ENCODE measurements at regions not wholly inside any gene's neighbourhood (a gene's known extent, or its start where the extent isn't known, plus 50 kb on each side); places are given as distances from the start of the nearest gene placed in this dataset.

GRCh38 chr1:58358346-58358745, 188.2 kb downstream of the OMA1 start:
- Histone ChIP-seq H4K20me1 (ENCODE audit: insufficient read depth) (no peaks in the 10 kb centered on the region; the same call in 1 of the 2 replicates), H3K9me3 (ENCODE audit: control insufficient read depth in 1 of 2, insufficient read depth in 1 of 2, low read depth in 1 of 2, low read length in 2 of 2) (no peaks in the 10 kb centered on the region), H3K36me3 (ENCODE audit: control insufficient read depth in 1 of 2, insufficient read depth in 2 of 2, low read length in 2 of 2) (no peaks in the 10 kb centered on the region), H3K9me2 (ENCODE audit: insufficient read depth) (no peaks in the 10 kb centered on the region), H3K9ac (ENCODE audit: low read length) (no peak overlapping the region), H3K4me2 (ENCODE audit: low read length) (no peak overlapping the region), H3K27me3 (ENCODE audit: insufficient read depth, low read length) (peaks cover 68% of the 10 kb centered on the region), H3K27ac (ENCODE audit: low read depth, low read length) (no peak overlapping the region), H3K4me1 (ENCODE audit: control insufficient read depth in 1 of 2, insufficient read depth in 2 of 2, low read length in 2 of 2) (no peaks in the 10 kb centered on the region), H3K4me3 (replicated peaks in 1 of 2; ENCODE audit: low read depth in 1 of 2, low read length in 2 of 2) (no peak overlapping the region), H3K79me2 (ENCODE audit: insufficient read depth, low read length) (no peaks in the 10 kb centered on the region), H2AFZ (ENCODE audit: low read depth, low read length, poor library complexity, severe bottlenecking) (no peak overlapping the region)
- RAD21 ChIA-PET (ENCODE audit: low non-redundant PET in 1 of 2, low total read pairs in 2 of 2, uncharacterized antibody in 2 of 2, unreplicated experiment in 2 of 2) = no interaction called here
- POLR2A ChIA-PET = no interaction called here
- no peak for DNase-seq (ENCODE audit: low read depth, low spot score)
- BruUV-seq (replicated peaks) = no TSS peak
- intact Hi-C loops (cut with micrococcal nuclease) = no loop called here
- ATAC-seq = no peak
- CTCF ChIA-PET = no interaction called here
- no peak for TF ChIP-seq CBX3 (IDR thresholded peaks at IDR 0.05; ENCODE audit: low read depth)
- TF ChIP-seq CEBPB (IDR thresholded peaks at IDR 0.05; ENCODE audit: low read depth) = no peak
- no peak for TF ChIP-seq MAX (IDR thresholded peaks at IDR 0.05)
- TF ChIP-seq JUND (IDR thresholded peaks at IDR 0.05) = no peak
- TF ChIP-seq ZNF274 (IDR thresholded peaks at IDR 0.05; ENCODE audit: low read depth, low read length) = no peak
- TF ChIP-seq ATF3 (IDR thresholded peaks at IDR 0.05) = no peak
- no peak for TF ChIP-seq EGR1 (IDR thresholded peaks at IDR 0.05; ENCODE audit: low read depth)
- no peak for TF ChIP-seq EZH2 (IDR thresholded peaks at IDR 0.05)
- TF ChIP-seq POLR2AphosphoS5 (IDR thresholded peaks at IDR 0.05; ENCODE audit: low read depth, low read length) = no peak
- no peak for TF ChIP-seq SIN3A (IDR thresholded peaks at IDR 0.05; ENCODE audit: low read depth)
- no peak for TF ChIP-seq SRF (IDR thresholded peaks at IDR 0.05; ENCODE audit: low read depth)
- TF ChIP-seq EZH2phosphoT487 (IDR thresholded peaks at IDR 0.05; ENCODE audit: borderline replicate concordance) = no peak
- no peak for TF ChIP-seq ZBTB33 (IDR thresholded peaks at IDR 0.05; ENCODE audit: extremely low read depth, insufficient replicate concordance, low read length)
- TF ChIP-seq RAD21 (IDR thresholded peaks at IDR 0.05; ENCODE audit: low read depth) = no peak
- TF ChIP-seq YY1 (IDR thresholded peaks at IDR 0.05; ENCODE audit: extremely low read depth, insufficient replicate concordance, low read depth, low read length) = no peak
- TF ChIP-seq ZFX (IDR thresholded peaks at IDR 0.05) = no peak
- no peak for TF ChIP-seq FOSL1 (IDR thresholded peaks at IDR 0.05; ENCODE audit: low read depth)
- no peak for TF ChIP-seq REST (IDR thresholded peaks at IDR 0.05; ENCODE audit: low read depth)
